OCI-LY7 (cell line): ENCODE measurements at regions not wholly inside any gene's neighbourhood (a gene's known extent, or its start where the extent isn't known, plus 50 kb on each side); places are given as distances from the start of the nearest gene placed in this dataset.

Source experiments
- EZH2phosphoT487 ChIP-seq: fragments of 200-600 bp; sonication (generic); IDR thresholded peaks from 2 replicates; pipeline ENCODE4 v1.6.1; 2018; ENCODE audit warnings: low read depth, borderline replicate concordance, mild to moderate bottlenecking, mixed run types, antibody characterized with exemption, low read length, moderate library complexity, mixed read lengths
- TF ChIP-seq, protein P1 (sequence below): fragments of 200-600 bp; sonication (generic); conservative IDR thresholded peaks from 2 replicates; pipeline ENCODE4 v1.5.1; 2014; ENCODE audit warnings: mild to moderate bottlenecking, antibody characterized with exemption, low read length, moderate library complexity, mixed read lengths

GRCh38 chr9:82923092-82923911 lies 139.6 kb downstream of the RASEF start:
- TF ChIP-seq, protein P1, sequence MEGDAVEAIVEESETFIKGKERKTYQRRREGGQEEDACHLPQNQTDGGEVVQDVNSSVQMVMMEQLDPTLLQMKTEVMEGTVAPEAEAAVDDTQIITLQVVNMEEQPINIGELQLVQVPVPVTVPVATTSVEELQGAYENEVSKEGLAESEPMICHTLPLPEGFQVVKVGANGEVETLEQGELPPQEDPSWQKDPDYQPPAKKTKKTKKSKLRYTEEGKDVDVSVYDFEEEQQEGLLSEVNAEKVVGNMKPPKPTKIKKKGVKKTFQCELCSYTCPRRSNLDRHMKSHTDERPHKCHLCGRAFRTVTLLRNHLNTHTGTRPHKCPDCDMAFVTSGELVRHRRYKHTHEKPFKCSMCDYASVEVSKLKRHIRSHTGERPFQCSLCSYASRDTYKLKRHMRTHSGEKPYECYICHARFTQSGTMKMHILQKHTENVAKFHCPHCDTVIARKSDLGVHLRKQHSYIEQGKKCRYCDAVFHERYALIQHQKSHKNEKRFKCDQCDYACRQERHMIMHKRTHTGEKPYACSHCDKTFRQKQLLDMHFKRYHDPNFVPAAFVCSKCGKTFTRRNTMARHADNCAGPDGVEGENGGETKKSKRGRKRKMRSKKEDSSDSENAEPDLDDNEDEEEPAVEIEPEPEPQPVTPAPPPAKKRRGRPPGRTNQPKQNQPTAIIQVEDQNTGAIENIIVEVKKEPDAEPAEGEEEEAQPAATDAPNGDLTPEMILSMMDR, result no peak
- no peak for TF ChIP-seq EZH2phosphoT487
